ENCODE measurements at regions not wholly inside any gene's neighbourhood (a gene's known extent, or its start where the extent isn't known, plus 50 kb on each side); places are given as distances from the start of the nearest gene placed in this dataset.
A peak's percentile ranks its signal among the peaks of the same experiment; 100 is the strongest.

GRCh38 chr11:134792044-134792443 is 380.0 kb upstream of the B3GAT1 start:
- DNase-seq, result no peak

- DNase-seq, result no peak
These were observed 379.1 kb upstream of the B3GAT1 start for GRCh38 chr11:134791102-134791501.

- DNase-seq, result no peak
These were observed 377.1 kb upstream of the B3GAT1 start for GRCh38 chr11:134789104-134789503.

- DNase-seq, result no peak
These were observed 374.6 kb upstream of the B3GAT1 start for GRCh38 chr11:134786636-134787035.

- no peak for DNase-seq
These were observed 373.7 kb upstream of the B3GAT1 start for GRCh38 chr11:134785660-134786284.

GRCh38 chr11:134785059-134785458 is 373.0 kb upstream of the B3GAT1 start:
- no peak for DNase-seq

- no peak for DNase-seq
These were observed 372.5 kb upstream of the B3GAT1 start for GRCh38 chr11:134784568-134784967.

- no peak for DNase-seq
These were observed 372.0 kb upstream of the B3GAT1 start for GRCh38 chr11:134784046-134784445.

- no peak for DNase-seq
These were observed 371.2 kb upstream of the B3GAT1 start for GRCh38 chr11:134783234-134783633.

- DNase-seq, result no peak
These were observed 369.4 kb upstream of the B3GAT1 start for GRCh38 chr11:134781380-134781866.

- DNase-seq, result no peak
These were observed 368.6 kb upstream of the B3GAT1 start for GRCh38 chr11:134780486-134781147.

- peak; percentile 23 for DNase-seq
These were observed 367.1 kb upstream of the B3GAT1 start for GRCh38 chr11:134779179-134779578.

GRCh38 chr11:134768463-134768862 is 356.4 kb upstream of the B3GAT1 start:
- no peak for DNase-seq

- no peak for DNase-seq
These were observed 353.5 kb upstream of the B3GAT1 start for GRCh38 chr11:134765565-134765964.

GRCh38 chr11:134764966-134765365 is 352.9 kb upstream of the B3GAT1 start:
- no peak for DNase-seq

GRCh38 chr11:134764367-134764766 is 352.3 kb upstream of the B3GAT1 start:
- no peak for DNase-seq

- DNase-seq, result no peak
These were observed 351.0 kb upstream of the B3GAT1 start for GRCh38 chr11:134763030-134763388.

- DNase-seq, result no peak
These were observed 350.4 kb upstream of the B3GAT1 start for GRCh38 chr11:134762248-134763029.

- DNase-seq, result no peak
These were observed 349.8 kb upstream of the B3GAT1 start for GRCh38 chr11:134761926-134762247.

- no peak for DNase-seq
These were observed 349.3 kb upstream of the B3GAT1 start for GRCh38 chr11:134761386-134761785.

GRCh38 chr11:134760957-134761356 is 348.9 kb upstream of the B3GAT1 start:
- DNase-seq, result no peak

GRCh38 chr11:134760299-134760698 is 348.3 kb upstream of the B3GAT1 start:
- DNase-seq, result no peak

GRCh38 chr11:134759855-134760254 is 347.8 kb upstream of the B3GAT1 start:
- no peak for DNase-seq

- DNase-seq, result no peak
These were observed 347.2 kb upstream of the B3GAT1 start for GRCh38 chr11:134759274-134759673.

Measured in OCI-M1 (cell line).